Pons (tissue), 1 donor: ENCODE measurements at regions not wholly inside any gene's neighbourhood (a gene's known extent, or its start where the extent isn't known, plus 50 kb on each side); places are given as distances from the start of the nearest gene placed in this dataset.
"Not testable (repeated sequence)": the region's sequence is repeated elsewhere in the genome, so short reads cannot be mapped to it uniquely, and the experiment has no call there.

ENCODE experiments used
- DNase-seq: peaks from one replicate; pipeline ENCODE4 v3.0.0-alpha.2; 2016; ENCODE audit warnings: low spot score

GRCh38 chr5:142542078-142542477 is 143.8 kb downstream of the FGF1 start:
- DNase-seq, result no peak

GRCh38 chr5:142540922-142541422 is 144.9 kb downstream of the FGF1 start:
- DNase-seq, result no peak

DNA sequence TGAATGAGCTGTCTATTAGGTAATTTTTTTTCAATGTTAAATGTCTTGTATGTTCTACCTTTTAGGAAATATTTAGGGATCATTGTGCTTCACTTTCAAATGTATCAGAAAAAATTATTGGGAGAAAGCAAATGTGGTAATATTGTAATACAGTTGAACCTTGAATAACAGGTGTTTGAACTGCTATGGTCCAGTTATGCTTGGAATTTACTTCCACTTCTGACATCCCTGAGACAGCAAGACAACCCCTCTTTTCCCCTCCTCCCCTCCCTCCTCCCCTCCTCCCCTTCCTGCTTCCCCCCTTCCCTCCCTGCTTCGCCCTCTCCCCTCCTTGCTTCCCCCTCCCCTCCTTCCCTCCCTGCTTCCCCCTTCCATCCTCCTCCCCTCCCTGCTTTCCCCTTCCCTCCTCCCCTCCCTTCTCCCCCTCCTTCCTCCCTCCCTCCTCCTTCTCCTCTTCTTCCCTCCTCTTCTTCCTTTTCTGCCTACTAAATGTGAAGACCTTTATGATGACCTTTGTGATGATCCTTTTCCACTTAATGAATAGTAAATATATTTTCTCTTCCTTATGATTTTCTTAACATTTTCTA is 146.6 kb downstream of the FGF1 start:
- DNase-seq, result no peak

GRCh38 chr5:142537938-142538337 is 148.0 kb downstream of the FGF1 start:
- no peak for DNase-seq

- no peak for DNase-seq
Measured at GRCh38 chr5:142532781-142533176, 153.1 kb downstream of the FGF1 start.

DNA sequence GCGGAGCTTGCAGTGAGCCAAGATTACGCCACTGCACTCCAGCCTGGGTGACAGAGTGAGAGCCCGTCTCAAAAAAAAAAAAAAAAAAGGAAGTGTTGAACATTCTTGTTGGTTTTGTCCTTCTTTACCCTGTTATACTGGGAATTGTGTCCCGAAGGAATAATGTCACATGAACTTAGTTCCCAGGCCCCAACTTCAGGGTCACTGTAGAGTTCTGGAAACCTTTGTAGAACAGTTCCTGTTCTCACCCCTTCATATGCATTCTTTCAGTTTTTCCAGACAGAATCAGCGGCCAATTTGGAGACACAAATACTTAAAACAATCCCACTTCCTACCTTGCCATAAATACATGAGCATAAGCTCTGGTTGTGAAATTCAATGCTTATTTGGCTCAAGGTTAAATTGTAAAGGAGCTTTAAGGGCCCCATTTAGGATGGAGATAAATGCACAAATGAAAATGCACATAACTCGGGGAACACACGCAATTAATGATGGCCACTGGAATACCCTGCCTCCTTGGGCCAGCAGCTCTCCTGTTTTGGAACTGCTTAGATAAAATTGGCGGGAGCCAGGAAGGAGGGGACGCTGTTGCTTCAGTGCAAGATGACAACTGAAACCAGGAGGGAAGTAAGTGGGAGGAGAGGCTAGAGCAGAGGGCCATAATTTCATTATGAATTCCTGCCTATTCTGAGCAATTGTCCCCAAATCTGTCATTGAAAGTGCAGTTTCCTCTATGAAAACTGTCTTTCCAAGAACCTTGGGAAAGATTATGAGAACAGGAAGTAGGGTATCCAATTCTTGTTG is 153.7 kb downstream of the FGF1 start:
- DNase-seq, result no peak

GRCh38 chr5:142530904-142531303 is 155.0 kb downstream of the FGF1 start:
- DNase-seq, result no peak

DNA sequence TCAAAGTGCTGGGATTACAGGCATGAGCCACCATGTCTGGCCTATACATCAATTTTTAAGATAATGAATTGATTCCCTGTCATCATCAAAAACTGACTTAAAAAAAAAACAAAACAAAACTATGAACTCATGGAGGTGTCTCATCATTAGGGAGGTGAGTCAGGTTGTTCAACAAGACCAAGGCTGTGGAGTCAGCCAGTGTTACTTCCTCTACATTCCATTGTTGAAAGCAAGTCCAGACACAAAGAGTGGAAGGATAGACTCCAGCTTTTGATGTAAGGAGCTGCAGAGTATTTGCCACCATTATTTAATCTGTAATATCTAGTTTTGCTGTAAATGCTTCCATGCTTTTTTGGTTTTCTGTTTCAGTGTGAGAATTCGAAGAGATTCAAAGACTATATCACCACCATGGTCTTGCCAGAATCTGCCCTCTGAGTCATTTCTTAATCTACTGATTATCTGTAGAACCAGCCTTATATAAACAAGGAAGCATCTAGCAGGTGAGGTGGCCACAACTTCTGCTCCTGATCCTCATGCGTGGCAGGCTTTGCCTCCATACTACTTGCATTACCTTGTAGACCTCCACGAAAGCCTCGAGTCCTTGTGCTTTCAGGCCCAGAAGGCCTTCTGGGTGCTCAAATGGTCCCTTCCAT is 156.1 kb downstream of the FGF1 start:
- no peak for DNase-seq

DNA sequence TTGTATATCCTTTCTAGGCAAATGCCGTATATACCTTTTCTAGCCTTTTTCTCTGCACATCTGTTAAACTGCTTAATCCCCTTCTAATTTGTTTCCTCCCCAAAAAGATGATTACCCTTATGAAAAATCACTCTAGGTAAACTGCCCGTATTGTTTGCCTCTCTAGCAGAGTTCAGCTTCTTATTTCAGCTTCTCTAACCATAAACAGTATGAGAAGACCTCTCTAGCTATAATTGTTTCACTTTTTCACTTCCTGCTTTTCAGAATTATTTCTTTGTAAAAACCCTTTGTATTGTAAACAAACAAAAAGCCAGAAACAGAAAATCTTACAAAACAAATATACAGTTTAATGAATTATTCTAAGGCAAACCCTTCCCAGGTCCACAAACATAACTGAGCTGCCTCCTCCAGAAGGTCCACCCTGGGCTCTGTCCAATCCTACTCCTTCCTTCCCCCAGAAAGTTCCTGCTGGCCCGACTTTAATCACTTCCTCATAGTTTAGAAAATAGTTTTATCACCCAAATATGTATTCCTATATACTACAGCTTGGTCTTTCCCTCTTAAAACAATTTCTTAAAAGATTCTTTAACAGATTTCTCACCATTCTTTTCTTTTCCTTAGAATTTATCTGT is 158.1 kb downstream of the FGF1 start:
- DNase-seq, result no peak

GRCh38 chr5:142527234-142527633 is 158.7 kb downstream of the FGF1 start:
- DNase-seq, result no peak

DNA sequence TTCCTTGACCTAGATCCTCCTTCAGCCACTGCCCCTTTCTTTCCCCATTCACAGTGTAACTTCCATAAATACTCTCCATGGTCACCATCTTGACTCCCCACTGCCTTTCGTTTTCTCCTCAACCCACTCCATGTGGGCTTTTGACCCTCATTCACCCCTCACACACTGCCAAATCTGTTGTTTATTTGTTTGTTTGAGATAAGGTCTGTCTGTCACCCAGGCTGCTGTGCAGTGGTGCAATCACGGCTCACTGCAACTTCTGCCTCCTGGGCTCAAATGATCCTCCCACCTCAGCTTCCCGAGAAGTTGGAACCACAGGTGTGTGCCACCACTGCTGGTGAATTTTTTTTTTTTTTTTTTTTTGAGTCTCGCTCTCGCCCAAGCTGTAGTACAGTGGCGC is 162.9 kb downstream of the FGF1 start:
- no peak for DNase-seq

- DNase-seq, result no peak
Measured at GRCh38 chr5:142521706-142522105, 164.2 kb downstream of the FGF1 start.

GRCh38 chr5:142520885-142521284 is 165.0 kb downstream of the FGF1 start:
- no peak for DNase-seq

GRCh38 chr5:142519913-142520312 is 166.0 kb downstream of the FGF1 start:
- not testable (repeated sequence) for DNase-seq

DNA sequence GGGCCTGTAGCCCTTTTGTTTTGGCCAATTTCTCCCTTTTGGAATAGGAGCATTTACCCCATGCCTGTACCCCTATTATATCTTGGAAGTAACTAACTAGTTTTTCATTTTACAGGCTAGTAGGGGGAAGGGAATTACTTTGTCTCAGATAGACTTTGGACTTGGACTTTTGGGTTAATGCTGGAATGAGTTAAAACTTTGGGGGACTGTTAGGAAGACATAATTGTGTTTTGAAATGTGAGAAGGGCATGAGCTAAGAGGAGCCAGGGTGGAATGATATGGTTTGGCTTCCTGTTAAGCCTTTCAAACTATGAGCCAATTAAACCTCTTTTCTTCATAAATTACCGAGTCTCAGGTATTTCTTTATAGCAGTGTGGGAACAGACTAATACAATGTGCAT is 168.1 kb downstream of the FGF1 start:
- no peak for DNase-seq

DNA sequence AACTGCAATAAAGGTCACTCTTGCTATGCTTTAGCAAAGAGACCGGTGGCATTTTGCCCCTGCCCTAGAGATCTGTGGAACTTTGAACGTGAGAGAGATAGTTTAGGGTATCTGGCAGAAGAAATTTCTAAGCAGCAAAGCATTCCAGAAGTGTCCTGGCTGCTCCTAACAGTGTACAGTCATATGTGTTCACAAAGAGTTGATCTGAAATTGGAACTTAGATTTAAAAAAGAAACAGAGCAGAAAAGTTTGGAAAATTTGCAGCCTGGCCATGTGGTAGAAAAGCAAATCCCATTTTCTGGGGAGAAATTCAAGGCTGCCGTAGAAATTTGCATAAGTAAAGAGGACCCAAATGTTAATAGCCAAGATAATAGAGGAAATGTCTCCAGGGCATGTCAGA is 169.2 kb downstream of the FGF1 start:
- no peak for DNase-seq

GRCh38 chr5:142515036-142515435 is 170.9 kb downstream of the FGF1 start:
- DNase-seq, result no peak

DNA sequence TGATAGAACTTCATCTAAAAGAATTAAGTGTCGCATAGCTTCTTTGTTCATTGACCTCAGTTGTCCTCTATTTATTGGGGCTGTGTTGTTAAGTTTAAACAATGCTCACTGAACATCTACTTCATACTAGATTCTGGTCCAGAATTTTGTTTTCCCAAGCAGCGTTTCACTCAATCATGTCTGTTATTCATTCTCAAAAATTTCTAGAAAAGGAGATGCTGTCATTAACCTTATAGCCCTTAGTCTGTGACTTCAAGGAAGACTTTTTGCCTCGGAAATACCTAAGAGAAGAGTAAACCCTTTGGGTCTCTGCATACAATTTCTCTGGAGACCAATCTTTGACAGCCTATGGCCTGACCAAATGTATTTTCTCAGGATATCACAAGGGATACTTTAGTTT is 171.7 kb downstream of the FGF1 start:
- DNase-seq, result no peak

DNA sequence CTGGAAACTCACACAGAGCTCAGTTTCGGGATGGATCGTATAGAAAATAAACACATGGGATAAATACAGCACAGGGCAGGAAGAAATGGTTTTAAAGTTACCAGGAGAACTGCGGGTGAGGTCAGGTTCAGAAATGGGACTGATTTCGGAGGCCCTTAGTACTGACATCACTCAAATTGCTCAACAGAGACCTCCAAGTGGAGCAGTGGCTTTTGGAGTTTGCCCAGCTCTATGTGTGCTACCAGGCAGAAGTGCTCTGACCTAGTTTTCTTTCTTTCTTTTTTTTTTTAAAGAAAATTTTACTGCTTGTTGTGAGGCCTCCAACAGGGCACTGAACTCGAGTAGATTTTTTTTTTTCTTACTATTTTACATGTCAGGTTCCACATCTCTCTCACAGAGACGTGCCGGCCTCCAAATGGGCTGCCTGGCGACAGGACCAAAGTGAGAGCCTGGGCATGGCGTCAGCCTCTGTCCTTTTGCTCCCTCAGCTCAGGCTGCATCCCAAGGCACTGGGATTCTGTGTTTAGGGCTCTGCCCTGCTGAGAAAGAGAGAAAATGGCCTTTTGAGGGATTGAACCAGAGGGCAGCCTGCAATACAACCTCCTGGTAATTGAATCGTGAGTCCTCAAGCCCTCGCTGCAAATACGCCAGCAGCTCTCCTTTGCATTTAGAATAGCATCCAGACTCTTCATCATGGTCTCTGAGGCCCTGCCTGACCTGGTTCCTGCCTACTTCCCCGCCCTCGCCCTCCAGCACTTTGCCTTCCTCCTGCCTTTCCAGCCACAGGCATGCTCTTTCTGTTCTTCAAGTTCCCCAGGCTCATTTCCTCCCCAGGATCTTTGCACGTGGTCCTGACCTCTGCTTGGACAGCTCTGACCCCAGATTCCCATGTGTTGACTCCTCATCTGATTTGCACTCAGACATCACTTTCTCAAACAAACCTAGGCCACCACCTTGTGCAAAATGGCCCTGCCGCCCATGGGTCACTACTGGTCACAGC is 173.5 kb downstream of the FGF1 start:
- no peak for DNase-seq

DNA sequence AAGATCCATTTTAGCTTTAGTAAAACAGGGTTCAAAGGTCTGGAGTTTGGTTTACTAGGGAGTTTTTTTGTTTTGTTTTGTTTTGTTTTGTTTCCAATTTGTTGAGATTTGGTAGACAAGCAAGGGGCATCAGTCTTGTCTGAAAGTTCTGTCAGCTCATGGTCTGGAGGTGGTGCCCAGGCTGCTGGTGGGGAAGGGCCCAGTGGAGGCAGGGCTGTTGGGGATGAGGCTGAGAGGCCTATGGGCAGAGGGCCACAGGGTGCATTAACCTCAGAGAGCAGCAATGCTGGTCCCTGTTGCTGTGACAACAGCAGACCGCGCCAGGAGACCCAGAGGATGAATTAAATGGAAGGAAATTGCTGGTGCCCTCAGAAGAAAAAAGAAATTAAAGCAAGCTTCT is 174.5 kb downstream of the FGF1 start:
- no peak for DNase-seq

DNA sequence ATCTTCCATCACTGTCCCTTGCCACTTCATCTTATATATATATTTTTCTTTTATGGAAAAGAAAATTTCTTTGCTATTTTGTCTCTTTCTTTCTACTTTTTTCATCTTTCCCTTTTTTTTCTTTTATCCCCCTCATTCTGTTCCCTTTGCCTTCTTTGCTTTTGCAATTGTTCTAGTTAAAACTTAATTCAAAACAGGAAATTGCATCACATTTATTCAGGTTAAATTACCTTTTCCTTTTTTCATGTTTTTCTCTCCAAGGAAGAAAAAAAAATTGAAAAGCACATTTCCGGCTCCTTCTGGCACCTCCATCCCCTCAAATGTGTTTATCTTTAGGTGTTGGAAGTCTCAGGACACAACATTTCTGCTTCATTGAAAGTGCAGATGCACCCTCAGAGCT is 176.9 kb downstream of the FGF1 start:
- DNase-seq, result no peak
